Keratinocyte (primary cell): ENCODE measurements at regions not wholly inside any gene's neighbourhood (a gene's known extent, or its start where the extent isn't known, plus 50 kb on each side); places are given as distances from the start of the nearest gene placed in this dataset.

Source experiments
- DNase-seq: peaks from one replicate; pipeline ENCODE4 v3.0.0-alpha.2; 2011; ENCODE audit warnings: low read depth, missing footprints, low spot score
- FAIRE-seq: peaks from 2 replicates; lab custom pipeline; 2011; peaks lifted over from hg19 to GRCh38; lab: Jason Lieb, UNC
- H2AFZ ChIP-seq: 2 replicates; pipeline ENCODE4 v1.6.0; 2012; ENCODE audit warnings: low read length, control low read depth, inconsistent platforms; ENCODE audit not compliant: control insufficient read depth
- H3K27ac ChIP-seq: 2 replicates; pipeline ENCODE4 v1.5.1; 2011; ENCODE audit warnings: low read length; ENCODE audit not compliant: control insufficient read depth, insufficient read depth
- H3K27me3 ChIP-seq: 3 replicates; pipeline ENCODE4 v1.6.0; 2011; ENCODE audit warnings: low read length; ENCODE audit not compliant: control insufficient read depth, insufficient read depth; ENCODE audit errors: extremely low read depth
- H3K36me3 ChIP-seq, 2 experiments: 2 replicates in 1 of 2; 3 replicates in 1 of 2; pipeline ENCODE4 v1.5.1; 2011; ENCODE audit warnings: low read length in 2 of 2, mild to moderate bottlenecking in 1 of 2; ENCODE audit not compliant: control insufficient read depth in 2 of 2, insufficient read depth in 2 of 2; ENCODE audit errors: extremely low read depth in 1 of 2
- H3K4me1 ChIP-seq: 3 replicates; pipeline ENCODE4 v1.5.1; 2011; ENCODE audit warnings: low read length; ENCODE audit not compliant: control insufficient read depth, insufficient read depth; ENCODE audit errors: extremely low read depth
- H3K4me2 ChIP-seq: 3 replicates; pipeline ENCODE4 v1.6.0; 2011; ENCODE audit warnings: low read depth, low read length; ENCODE audit not compliant: control insufficient read depth, insufficient read depth; ENCODE audit errors: extremely low read depth
- H3K4me3 ChIP-seq, 3 experiments: fragments of 200-600 bp in 1 of 3; sonication (generic) in 1 of 3; 2 replicates in 2 of 3; 3 replicates in 1 of 3; pipeline ENCODE4 v1.5.1; 2011 to 2016; ENCODE audit warnings: low read length in 3 of 3, mild to moderate bottlenecking in 3 of 3, control low read depth in 2 of 3, inconsistent platforms in 1 of 3, low read depth in 1 of 3, mixed read lengths in 1 of 3, mixed run types in 1 of 3, moderate library complexity in 1 of 3; ENCODE audit not compliant: control insufficient read depth in 2 of 3, insufficient read depth in 2 of 3; ENCODE audit errors: extremely low read depth in 1 of 3
- H3K79me2 ChIP-seq: 2 replicates; pipeline ENCODE4 v1.6.0; 2012; ENCODE audit warnings: low read length; ENCODE audit not compliant: control insufficient read depth, insufficient read depth
- H3K9ac ChIP-seq: 3 replicates; pipeline ENCODE4 v1.6.0; 2011; ENCODE audit warnings: low read length; ENCODE audit not compliant: control insufficient read depth, insufficient read depth; ENCODE audit errors: extremely low read depth
- H3K9me1 ChIP-seq: 3 replicates; pipeline ENCODE4 v1.6.0; 2011; ENCODE audit warnings: low read length; ENCODE audit not compliant: control insufficient read depth, insufficient read depth; ENCODE audit errors: extremely low read depth
- H3K9me3 ChIP-seq: 2 replicates; pipeline ENCODE4 v1.5.1; 2012; ENCODE audit warnings: low read depth, low read length; ENCODE audit not compliant: control insufficient read depth
- H4K20me1 ChIP-seq: 3 replicates; pipeline ENCODE4 v1.6.0; 2011; ENCODE audit warnings: low read length; ENCODE audit not compliant: control insufficient read depth, insufficient read depth; ENCODE audit errors: extremely low read depth
- CTCF ChIP-seq, 3 experiments: IDR thresholded peaks in 1 of 3; conservative IDR thresholded peaks in 1 of 3; optimal IDR thresholded peaks in 1 of 3; 2 replicates in 2 of 3; 3 replicates in 1 of 3; pipeline versions ENCODE3 to v1.5.1; 2011; ENCODE audit warnings: low read length in 3 of 3, mild to moderate bottlenecking in 3 of 3, moderate library complexity in 2 of 3, control low read depth in 1 of 3, inconsistent platforms in 1 of 3; ENCODE audit not compliant: insufficient read depth in 2 of 3; ENCODE audit errors: extremely low read depth in 1 of 3
- EZH2 ChIP-seq: IDR thresholded peaks from one replicate; pipeline ENCODE4 v1.6.1; 2012; ENCODE audit warnings: inconsistent platforms, mild to moderate bottlenecking, low read length, moderate library complexity
- dilution Hi-C: fragments of 300-500 bp; cut with MboI; formaldehyde crosslinking; loops from one replicate; pipeline ENCODE4 v1.7.0; 2020; ENCODE audit warnings: low sequenced_read_pairs; ENCODE audit not compliant: extremely low pct_ligation_motif_present

DNA sequence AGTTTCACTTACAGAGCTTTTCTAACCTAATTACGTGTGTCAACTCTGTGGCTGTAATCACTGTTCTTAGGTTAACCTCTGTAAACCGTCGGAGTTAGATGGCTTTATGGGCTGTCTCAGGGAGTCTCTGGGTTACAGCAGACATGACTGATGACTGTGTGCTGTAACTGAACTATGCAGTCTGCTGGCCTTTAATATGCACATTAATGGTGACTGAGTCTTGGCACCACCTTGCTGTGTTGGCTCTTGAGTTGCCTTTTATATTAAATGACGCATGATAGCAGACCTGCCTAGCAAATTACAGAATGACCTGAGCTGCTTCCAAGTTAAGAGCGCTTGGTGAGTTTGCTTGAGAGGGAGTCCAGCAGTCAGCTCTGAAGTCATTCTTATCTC is 90.1 kb downstream of the ACKR3 start:
- Histone ChIP-seq H2AFZ (no peak overlapping the region), H3K4me2 (no peak overlapping the region), H3K4me1 (peaks cover 20% of the 10 kb centered on the region), H3K27ac (no peak overlapping the region), H3K36me3 (no peaks in the 10 kb centered on the region), H4K20me1 (no peaks in the 10 kb centered on the region), H3K4me3 (no peak overlapping the region), H3K27me3 (no peaks in the 10 kb centered on the region), H3K79me2 (no peaks in the 10 kb centered on the region), H3K9me1 (no peaks in the 10 kb centered on the region), H3K9ac (no peak overlapping the region), H3K9me3 (no peaks in the 10 kb centered on the region)
- dilution Hi-C loops, result no loop called here
- peak; percentile 75 for FAIRE-seq
- TF ChIP-seq CTCF (optimal IDR thresholded peaks at IDR 0.05 in 1 of 3, IDR thresholded peaks at IDR 0.05 in 1 of 3, conservative IDR thresholded peaks at IDR 0.05 in 1 of 3; ENCODE audit: extremely low read depth in 1 of 3, insufficient read depth in 2 of 3, low read length in 3 of 3), result no peak
- no peak for TF ChIP-seq EZH2
- DNase-seq, result no peak

- no peak overlapping the region for H2AFZ ChIP-seq
- H3K4me2 ChIP-seq, result peak overlapping the region; percentile 59
- H3K27ac ChIP-seq, result no peak overlapping the region
- H4K20me1 ChIP-seq, result no peaks in the 10 kb centered on the region
- TF ChIP-seq EZH2 (no peak), CTCF (optimal IDR thresholded peaks at IDR 0.05 in 1 of 3, IDR thresholded peaks at IDR 0.05 in 1 of 3, conservative IDR thresholded peaks at IDR 0.05 in 1 of 3; ENCODE audit: extremely low read depth in 1 of 3, insufficient read depth in 2 of 3, low read length in 3 of 3) (no peak)
- dilution Hi-C loops, result no loop called here
- H3K9me1 ChIP-seq, result no peaks in the 10 kb centered on the region
- no peaks in the 10 kb centered on the region for H3K36me3 ChIP-seq
- H3K4me1 ChIP-seq, result peaks cover 20% of the 10 kb centered on the region
- H3K9me3 ChIP-seq, result no peaks in the 10 kb centered on the region
- H3K4me3 ChIP-seq, result no peak overlapping the region
- H3K79me2 ChIP-seq, result no peaks in the 10 kb centered on the region
- FAIRE-seq (peak; percentile 95), DNase-seq (no peak)
- H3K9ac ChIP-seq, result no peak overlapping the region
- H3K27me3 ChIP-seq, result no peaks in the 10 kb centered on the region
These were observed 91.6 kb downstream of the ACKR3 start for GRCh38 chr2:236661061-236661761.
